C4-2B (cell line): ENCODE measurements at regions not wholly inside any gene's neighbourhood (a gene's known extent, or its start where the extent isn't known, plus 50 kb on each side); places are given as distances from the start of the nearest gene placed in this dataset.

Experiments used
- ZFX ChIP-seq: fragments of 450-650 bp; IDR thresholded peaks from 2 replicates; pipeline ENCODE4 v1.6.1; 2017
- TF ChIP-seq, protein P1 (sequence below): fragments of 450-650 bp; conservative IDR thresholded peaks from 2 replicates; pipeline ENCODE4 v1.5.1; 2017; ENCODE audit warnings: mild to moderate bottlenecking

DNA sequence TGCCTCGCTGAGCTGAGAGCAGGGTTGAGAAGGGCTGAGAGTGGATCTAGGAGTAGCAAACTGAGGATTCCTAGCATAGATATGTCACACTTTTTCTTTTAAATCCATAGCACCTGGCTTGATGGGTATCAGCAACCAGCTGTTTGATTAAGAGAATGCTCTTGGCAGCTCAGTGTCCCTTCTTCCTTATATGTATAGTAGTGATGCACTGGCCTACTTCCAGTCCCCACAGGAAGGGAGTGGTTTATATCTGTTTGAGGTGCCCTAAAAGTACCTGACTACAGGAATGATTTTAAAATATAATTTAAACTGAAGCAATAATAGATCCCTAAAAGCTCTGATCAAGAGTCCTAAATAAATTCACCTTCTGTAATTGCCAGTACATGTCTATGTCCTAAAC is 546.8 kb upstream of the ZNF608 start:
- TF ChIP-seq, protein P1, sequence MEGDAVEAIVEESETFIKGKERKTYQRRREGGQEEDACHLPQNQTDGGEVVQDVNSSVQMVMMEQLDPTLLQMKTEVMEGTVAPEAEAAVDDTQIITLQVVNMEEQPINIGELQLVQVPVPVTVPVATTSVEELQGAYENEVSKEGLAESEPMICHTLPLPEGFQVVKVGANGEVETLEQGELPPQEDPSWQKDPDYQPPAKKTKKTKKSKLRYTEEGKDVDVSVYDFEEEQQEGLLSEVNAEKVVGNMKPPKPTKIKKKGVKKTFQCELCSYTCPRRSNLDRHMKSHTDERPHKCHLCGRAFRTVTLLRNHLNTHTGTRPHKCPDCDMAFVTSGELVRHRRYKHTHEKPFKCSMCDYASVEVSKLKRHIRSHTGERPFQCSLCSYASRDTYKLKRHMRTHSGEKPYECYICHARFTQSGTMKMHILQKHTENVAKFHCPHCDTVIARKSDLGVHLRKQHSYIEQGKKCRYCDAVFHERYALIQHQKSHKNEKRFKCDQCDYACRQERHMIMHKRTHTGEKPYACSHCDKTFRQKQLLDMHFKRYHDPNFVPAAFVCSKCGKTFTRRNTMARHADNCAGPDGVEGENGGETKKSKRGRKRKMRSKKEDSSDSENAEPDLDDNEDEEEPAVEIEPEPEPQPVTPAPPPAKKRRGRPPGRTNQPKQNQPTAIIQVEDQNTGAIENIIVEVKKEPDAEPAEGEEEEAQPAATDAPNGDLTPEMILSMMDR, result no peak
- TF ChIP-seq ZFX, result no peak
